Neural progenitor cell (in vitro differentiated cells): ENCODE measurements at regions not wholly inside any gene's neighbourhood (a gene's known extent, or its start where the extent isn't known, plus 50 kb on each side); places are given as distances from the start of the nearest gene placed in this dataset.

Source experiments
- DNase-seq: peaks from one replicate; pipeline ENCODE4 v3.0.0-alpha.2; 2016; ENCODE audit warnings: low spot score
- H2AFZ ChIP-seq: fragments of 200-600 bp; sonication (generic); replicated peaks from 2 replicates; pipeline ENCODE4 v1.6.1; 2016; ENCODE audit warnings: antibody characterized with exemption
- H3F3A ChIP-seq: fragments of 200-600 bp; sonication (generic); 2 replicates; pipeline ENCODE4 v1.6.1; 2016; ENCODE audit warnings: antibody characterized with exemption, low read depth
- H3K27ac ChIP-seq: fragments of 200-600 bp; sonication (generic); 2 replicates; pipeline ENCODE4 v1.5.1; 2016; ENCODE audit warnings: mild to moderate bottlenecking
- H3K27me3 ChIP-seq: fragments of 200-600 bp; sonication (generic); 2 replicates; pipeline ENCODE4 v1.6.1; 2016; ENCODE audit warnings: mild to moderate bottlenecking, moderate library complexity
- H3K36me3 ChIP-seq: fragments of 200-600 bp; sonication (generic); 2 replicates; pipeline ENCODE4 v1.5.1; 2016
- H3K4me1 ChIP-seq: fragments of 200-600 bp; sonication (generic); 2 replicates; pipeline ENCODE4 v1.6.1; 2016; ENCODE audit warnings: mixed run types
- H3K4me2 ChIP-seq: fragments of 200-600 bp; sonication (generic); 2 replicates; pipeline ENCODE4 v1.6.1; 2016
- H3K4me3 ChIP-seq: fragments of 200-600 bp; sonication (generic); 2 replicates; pipeline ENCODE4 v1.5.1; 2016
- H3K79me2 ChIP-seq: fragments of 200-600 bp; sonication (generic); 2 replicates; pipeline ENCODE4 v1.6.1; 2016; ENCODE audit warnings: low read depth
- H3K9ac ChIP-seq: fragments of 200-600 bp; sonication (generic); 2 replicates; pipeline ENCODE4 v1.6.1; 2016
- H3K9me3 ChIP-seq: fragments of 200-600 bp; sonication (generic); 2 replicates; pipeline ENCODE4 v1.5.1; 2016; ENCODE audit warnings: low read depth
- H4K20me1 ChIP-seq: fragments of 200-600 bp; sonication (generic); 2 replicates; pipeline ENCODE4 v1.6.1; 2016; ENCODE audit warnings: low read depth
- H3K27ac Mint-ChIP-seq: 3 replicates; pipeline ENCODE4 v1.8.0; 2021; ENCODE audit warnings: mixed read lengths
- H3K27me3 Mint-ChIP-seq: 2 replicates; pipeline ENCODE4 v1.8.0; 2022; ENCODE audit warnings: low read depth, mild to moderate bottlenecking, inconsistent platforms, moderate library complexity, mixed read lengths; ENCODE audit not compliant: insufficient read depth
- H3K36me3 Mint-ChIP-seq: 3 replicates; pipeline ENCODE4 v1.8.0; 2021; ENCODE audit warnings: mixed read lengths
- H3K4me1 Mint-ChIP-seq: 3 replicates; pipeline ENCODE4 v1.8.0; 2021; ENCODE audit warnings: mixed read lengths
- H3K4me3 Mint-ChIP-seq: 3 replicates; pipeline ENCODE4 v1.8.0; 2021; ENCODE audit warnings: mild to moderate bottlenecking, moderate library complexity, mixed read lengths
- H3K9me3 Mint-ChIP-seq: 3 replicates; pipeline ENCODE4 v1.8.0; 2020; ENCODE audit warnings: mixed read lengths
- EZH2 ChIP-seq: fragments of 200-600 bp; sonication (generic); IDR thresholded peaks from 2 replicates; pipeline ENCODE4 v1.6.1; 2017; ENCODE audit warnings: antibody characterized with exemption, mild to moderate bottlenecking, moderate library complexity
- EZH2phosphoT487 ChIP-seq: fragments of 200-600 bp; sonication (generic); IDR thresholded peaks from 2 replicates; pipeline ENCODE4 v1.6.1; 2017; ENCODE audit warnings: antibody characterized with exemption
- TF ChIP-seq, protein P1 (sequence below): fragments of 200-600 bp; sonication (generic); IDR thresholded peaks from 2 replicates; pipeline ENCODE4 v1.5.1; 2017; ENCODE audit warnings: antibody characterized with exemption, mild to moderate bottlenecking

DNA sequence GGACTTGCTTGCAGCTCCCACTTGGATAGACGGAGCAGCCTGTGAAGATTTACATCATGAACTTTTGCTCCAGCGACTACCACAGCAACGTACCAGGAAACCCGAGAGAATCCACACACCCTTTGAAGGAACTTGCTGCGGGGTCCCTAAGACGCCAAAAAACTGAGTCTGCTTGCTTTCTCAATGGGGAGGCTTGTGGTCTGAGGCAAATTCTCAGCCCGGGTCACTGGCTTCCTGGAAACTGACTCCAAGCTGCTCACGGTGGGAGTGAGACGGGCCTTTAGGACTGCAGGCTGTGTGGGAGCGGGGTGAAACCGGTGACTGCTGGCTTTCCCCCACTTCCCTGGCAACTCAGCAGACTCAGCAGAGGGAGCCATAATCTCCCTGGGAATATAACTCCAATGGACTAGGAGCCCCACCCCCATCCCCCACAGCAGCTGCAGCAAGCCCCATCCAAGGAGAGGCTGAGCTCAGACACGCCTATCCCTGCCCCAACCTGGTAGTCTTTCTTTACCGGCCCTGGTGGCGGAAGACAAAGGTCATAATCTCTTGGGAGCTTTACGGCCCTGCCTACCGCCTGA is 466.0 kb downstream of the CAAP1 start:
- no peak overlapping the region for H3K4me3 Mint-ChIP-seq
- Histone ChIP-seq H2AFZ (no peak overlapping the region), H3K4me1 (no peaks in the 10 kb centered on the region)

DNA sequence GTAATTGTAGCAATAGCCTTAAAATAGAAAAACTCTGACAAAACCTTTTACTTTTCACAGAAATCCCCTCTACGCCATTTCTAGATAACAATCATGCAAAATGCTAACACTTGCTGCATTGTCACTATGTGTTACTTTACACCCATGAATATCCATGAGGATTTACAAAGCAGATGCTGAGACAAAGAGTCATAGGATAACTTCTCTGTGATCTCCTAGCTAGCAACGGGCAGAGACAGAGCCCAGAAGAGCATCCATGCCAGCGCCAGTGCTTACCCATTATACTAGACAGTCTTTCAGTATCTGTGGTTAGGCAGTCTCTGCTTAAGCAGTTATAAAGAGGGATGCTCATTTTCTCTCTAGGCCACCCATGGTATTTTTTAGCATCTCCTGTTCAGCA is 474.1 kb downstream of the CAAP1 start:
- Histone ChIP-seq H2AFZ (no peak overlapping the region), H4K20me1 (no peaks in the 10 kb centered on the region), H3K4me1 (no peaks in the 10 kb centered on the region), H3K4me2 (no peak overlapping the region), H3K79me2 (no peaks in the 10 kb centered on the region), H3F3A (no peaks in the 10 kb centered on the region), H3K27me3 (no peaks in the 10 kb centered on the region), H3K36me3 (no peaks in the 10 kb centered on the region), H3K9me3 (no peaks in the 10 kb centered on the region), H3K4me3 (no peak overlapping the region), H3K9ac (no peak overlapping the region), H3K27ac (no peak overlapping the region)
- no peaks in the 10 kb centered on the region for H3K4me1 Mint-ChIP-seq
- no peak overlapping the region for H3K4me3 Mint-ChIP-seq
- no peaks in the 10 kb centered on the region for H3K27me3 Mint-ChIP-seq
- TF ChIP-seq EZH2phosphoT487 (no peak), EZH2 (no peak)
- TF ChIP-seq, protein P1, sequence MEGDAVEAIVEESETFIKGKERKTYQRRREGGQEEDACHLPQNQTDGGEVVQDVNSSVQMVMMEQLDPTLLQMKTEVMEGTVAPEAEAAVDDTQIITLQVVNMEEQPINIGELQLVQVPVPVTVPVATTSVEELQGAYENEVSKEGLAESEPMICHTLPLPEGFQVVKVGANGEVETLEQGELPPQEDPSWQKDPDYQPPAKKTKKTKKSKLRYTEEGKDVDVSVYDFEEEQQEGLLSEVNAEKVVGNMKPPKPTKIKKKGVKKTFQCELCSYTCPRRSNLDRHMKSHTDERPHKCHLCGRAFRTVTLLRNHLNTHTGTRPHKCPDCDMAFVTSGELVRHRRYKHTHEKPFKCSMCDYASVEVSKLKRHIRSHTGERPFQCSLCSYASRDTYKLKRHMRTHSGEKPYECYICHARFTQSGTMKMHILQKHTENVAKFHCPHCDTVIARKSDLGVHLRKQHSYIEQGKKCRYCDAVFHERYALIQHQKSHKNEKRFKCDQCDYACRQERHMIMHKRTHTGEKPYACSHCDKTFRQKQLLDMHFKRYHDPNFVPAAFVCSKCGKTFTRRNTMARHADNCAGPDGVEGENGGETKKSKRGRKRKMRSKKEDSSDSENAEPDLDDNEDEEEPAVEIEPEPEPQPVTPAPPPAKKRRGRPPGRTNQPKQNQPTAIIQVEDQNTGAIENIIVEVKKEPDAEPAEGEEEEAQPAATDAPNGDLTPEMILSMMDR: no peak
- H3K36me3 Mint-ChIP-seq: no peaks in the 10 kb centered on the region
- no peak overlapping the region for H3K27ac Mint-ChIP-seq
- DNase-seq: no peak
- H3K9me3 Mint-ChIP-seq: no peaks in the 10 kb centered on the region

More for the DNA sequence above, 466.0 kb downstream of the CAAP1 start:
- Mint-ChIP-seq H3K27ac (no peak overlapping the region), H3K4me1 (no peaks in the 10 kb centered on the region), H3K9me3 (no peaks in the 10 kb centered on the region), H3K36me3 (no peaks in the 10 kb centered on the region), H3K27me3 (peaks cover 3% of the 10 kb centered on the region)
- no peak overlapping the region for H3K9ac ChIP-seq
- no peaks in the 10 kb centered on the region for H3K36me3 ChIP-seq
- no peaks in the 10 kb centered on the region for H4K20me1 ChIP-seq
- H3K79me2 ChIP-seq: no peaks in the 10 kb centered on the region
- DNase-seq: peak; percentile 59
- no peak overlapping the region for H3K4me3 ChIP-seq
- H3F3A ChIP-seq: no peaks in the 10 kb centered on the region
- no peaks in the 10 kb centered on the region for H3K9me3 ChIP-seq
- H3K4me2 ChIP-seq: no peak overlapping the region
- TF ChIP-seq EZH2 (no peak), EZH2phosphoT487 (no peak)
- TF ChIP-seq, protein P1: no peak
- H3K27me3 ChIP-seq: no peaks in the 10 kb centered on the region
- H3K27ac ChIP-seq: no peak overlapping the region

DNA sequence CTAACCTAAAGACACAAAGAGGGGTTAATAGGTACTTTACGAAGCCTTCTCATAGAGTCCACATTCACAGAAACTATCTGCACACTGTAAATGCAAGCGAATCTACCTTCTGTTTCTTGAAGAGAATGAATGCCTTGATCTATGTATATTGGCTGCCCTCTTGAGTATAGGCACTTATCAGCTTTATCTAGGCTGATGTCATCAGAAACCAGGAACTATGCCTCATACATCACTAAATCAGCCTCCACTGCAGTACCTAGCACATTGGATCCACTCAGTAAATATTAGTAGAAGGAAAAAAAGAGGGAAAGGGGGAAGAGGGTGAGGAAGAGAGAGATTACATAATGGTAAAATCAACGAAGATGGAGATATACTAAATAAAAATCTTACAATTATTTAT is 477.1 kb downstream of the CAAP1 start:
- Mint-ChIP-seq H3K27ac (no peak overlapping the region), H3K4me1 (no peaks in the 10 kb centered on the region), H3K4me3 (no peak overlapping the region), H3K36me3 (no peaks in the 10 kb centered on the region), H3K27me3 (no peaks in the 10 kb centered on the region), H3K9me3 (no peaks in the 10 kb centered on the region)
- Histone ChIP-seq H2AFZ (no peak overlapping the region), H3K27ac (no peak overlapping the region), H3K4me1 (no peaks in the 10 kb centered on the region), H3K79me2 (no peaks in the 10 kb centered on the region), H3K4me3 (no peak overlapping the region), H3K4me2 (no peak overlapping the region), H3K9ac (no peak overlapping the region), H3K36me3 (no peaks in the 10 kb centered on the region), H3F3A (no peaks in the 10 kb centered on the region), H4K20me1 (no peaks in the 10 kb centered on the region), H3K9me3 (no peaks in the 10 kb centered on the region), H3K27me3 (no peaks in the 10 kb centered on the region)
- DNase-seq: no peak
- TF ChIP-seq EZH2phosphoT487: no peak
- no peak for TF ChIP-seq EZH2
- TF ChIP-seq, protein P1: no peak
